GM04503 (cell line): ENCODE measurements at regions not wholly inside any gene's neighbourhood (a gene's known extent, or its start where the extent isn't known, plus 50 kb on each side); places are given as distances from the start of the nearest gene placed in this dataset.
A peak's percentile ranks its signal among the peaks of the same experiment; 100 is the strongest.

Source experiments
- DNase-seq: peaks from one replicate; pipeline ENCODE4 v3.0.0-alpha.2; 2012; ENCODE audit warnings: low read depth

DNA sequence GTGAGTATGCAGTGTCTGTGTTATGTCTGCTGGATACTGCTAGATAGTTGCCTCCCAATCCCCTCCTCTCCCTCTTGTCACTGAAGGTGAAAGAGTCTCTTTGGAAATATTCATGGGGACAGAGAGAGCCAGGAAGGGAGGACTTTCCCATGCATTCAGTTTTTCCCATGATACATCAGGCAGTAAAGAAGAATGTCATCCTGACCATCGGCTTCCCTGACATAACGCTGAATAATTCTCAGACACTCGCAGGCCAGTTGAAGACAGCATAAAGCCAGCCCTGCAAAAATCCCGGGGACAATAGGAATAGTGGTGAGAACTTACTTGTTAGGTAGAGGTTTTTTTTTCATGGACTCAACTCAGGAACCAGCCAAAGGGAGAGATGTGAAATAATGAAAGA, 58.1 kb downstream of the KLF4 start:
- DNase-seq: no peak

DNA sequence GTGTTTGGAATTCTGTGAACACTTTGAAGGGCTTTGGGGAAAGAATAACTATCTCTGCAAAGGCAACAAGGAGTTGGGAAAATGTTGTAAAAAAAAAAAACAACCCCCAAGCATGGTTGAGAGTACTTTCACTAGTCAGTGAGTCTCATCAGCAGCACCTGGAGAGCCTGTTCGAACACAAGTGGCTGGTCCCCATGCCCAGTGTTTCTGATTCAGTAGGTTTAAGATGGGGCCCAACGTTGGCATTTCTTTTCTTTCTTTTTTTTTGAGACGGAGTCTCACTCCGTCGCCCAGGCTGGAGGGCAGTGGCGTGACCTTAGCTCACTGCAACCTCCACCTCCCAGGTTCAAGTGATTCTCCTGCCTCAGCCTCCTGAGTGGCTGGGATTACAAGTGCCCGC, 59.5 kb downstream of the KLF4 start:
- DNase-seq: no peak

DNA sequence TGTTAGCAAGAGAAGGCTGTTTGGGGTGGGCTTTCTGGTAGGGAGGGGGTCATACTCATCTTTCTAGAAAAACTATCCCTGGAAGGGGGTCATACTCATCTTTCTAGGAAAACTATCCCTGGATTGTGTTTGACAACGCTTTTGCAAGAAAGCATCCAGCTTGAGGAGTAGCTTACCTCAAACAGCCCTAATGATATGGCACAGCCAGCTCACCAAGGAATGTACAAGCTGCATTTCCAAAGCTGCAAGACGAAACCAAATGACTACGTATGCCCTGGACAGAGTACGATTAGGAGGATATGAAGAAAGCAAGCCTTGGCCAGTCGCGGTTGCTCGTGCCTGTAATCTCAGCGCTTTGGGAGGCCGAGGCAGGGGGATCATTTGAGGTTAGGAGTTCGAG, 63.4 kb downstream of the KLF4 start:
- no peak for DNase-seq

DNA sequence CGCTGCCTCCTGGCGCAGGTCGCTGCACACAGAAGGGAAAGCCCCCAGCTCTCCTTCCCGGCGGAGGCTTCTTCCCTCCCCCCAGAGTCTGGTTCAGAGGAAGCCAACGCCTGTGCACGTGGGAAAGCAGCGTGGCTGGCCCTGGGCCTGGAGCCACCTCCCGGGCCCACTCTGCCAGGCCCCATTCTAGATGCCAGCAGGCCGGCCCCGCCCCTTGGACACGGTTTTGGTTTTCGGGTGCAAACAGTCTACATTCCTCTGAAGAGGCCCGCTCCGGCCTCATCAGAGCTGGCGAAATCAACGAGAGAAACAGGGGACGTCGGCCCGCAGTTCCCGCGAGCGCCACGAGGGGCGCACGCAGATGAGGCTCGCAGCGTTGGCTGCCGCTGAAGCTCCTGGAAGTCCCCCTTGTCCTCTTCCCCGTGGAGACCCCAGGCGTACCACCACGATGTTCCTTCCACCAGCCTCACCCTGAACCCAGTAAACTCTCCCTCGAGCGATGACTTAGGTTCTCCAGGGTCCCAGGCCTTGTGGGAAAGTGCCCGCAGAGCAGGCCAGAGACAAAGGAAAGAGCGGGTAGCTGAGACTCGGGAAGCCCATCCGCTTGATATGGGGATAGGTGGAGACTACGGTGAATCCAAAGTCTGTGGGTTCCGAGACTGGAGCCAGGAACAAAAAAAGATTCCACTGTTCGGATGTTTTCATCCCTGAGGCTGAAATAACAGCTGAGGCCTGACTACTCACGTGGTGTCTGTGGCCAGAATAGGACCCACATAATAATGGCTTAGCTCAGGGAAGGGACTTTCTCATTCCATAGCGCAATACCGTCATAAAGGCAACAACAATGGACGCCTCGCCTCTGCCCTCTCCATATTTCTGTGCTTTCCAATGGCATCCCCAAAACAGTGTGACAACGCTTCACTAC, 64.2 kb downstream of the KLF4 start:
- DNase-seq: no peak

DNA sequence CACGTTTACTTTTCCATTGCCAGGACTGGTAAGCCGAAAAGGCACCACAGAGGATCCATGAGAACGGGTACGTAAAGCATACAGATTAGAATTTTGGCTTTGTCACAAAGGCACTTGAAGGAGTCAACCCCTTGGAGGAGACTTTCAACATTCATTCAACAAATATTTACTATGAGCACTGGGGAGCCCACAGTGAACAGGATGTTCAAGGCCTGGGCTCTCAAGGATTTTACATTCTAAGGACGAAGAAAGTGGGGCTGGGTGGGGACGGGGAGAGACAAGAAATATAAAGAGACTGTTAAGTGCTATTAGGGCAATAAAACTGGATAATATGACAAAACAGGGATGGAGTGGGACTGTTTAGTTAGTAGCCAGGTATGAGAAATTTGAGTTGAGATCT, 66.0 kb downstream of the KLF4 start:
- DNase-seq: no peak

DNA sequence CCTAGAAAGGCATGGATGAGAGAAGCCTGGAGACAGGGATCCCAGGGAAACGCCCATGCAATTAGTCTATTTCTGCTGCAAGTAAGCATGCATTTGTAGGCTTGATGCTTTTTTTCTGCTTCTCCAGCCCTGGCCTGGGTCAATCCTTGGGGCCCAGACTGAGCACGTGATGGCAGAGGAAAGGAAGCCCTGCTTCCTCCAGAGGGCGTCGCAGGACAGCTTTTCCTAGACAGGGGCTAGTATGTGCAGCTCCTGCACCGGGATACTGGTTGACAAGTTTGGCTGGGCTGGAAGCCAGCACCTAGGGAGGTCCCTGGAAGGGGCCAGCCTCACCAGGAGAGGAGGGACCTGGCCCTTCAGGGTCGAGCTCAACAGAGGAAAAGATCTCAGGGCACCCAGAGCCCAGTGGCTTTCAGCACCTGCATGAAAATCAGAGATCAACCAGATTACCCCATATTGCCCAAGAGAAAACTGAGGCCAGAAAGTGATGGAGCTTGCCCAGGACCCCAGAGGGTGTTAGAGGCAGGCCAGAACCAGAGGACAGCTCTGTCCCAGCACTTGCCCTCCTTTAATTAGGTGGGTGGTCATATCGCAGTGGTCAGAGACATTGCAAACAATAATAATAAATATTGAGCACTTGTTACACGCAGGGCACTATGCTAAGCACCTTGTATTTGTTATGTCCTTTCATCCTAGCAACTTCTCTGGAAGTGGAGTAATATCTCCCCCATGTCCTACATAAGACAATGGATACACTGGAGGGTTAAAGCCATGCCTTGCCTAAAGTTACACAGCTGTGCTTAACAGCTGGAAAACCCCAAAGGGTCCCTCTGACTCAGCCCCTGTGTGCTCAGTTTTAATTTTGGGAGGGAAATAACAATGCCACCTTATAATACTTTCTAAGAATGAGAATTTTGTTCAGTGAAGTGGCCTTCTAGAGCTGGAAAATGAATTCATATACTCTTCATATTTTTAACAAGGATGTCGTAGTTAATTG, 67.1 kb downstream of the KLF4 start:
- DNase-seq: no peak

DNA sequence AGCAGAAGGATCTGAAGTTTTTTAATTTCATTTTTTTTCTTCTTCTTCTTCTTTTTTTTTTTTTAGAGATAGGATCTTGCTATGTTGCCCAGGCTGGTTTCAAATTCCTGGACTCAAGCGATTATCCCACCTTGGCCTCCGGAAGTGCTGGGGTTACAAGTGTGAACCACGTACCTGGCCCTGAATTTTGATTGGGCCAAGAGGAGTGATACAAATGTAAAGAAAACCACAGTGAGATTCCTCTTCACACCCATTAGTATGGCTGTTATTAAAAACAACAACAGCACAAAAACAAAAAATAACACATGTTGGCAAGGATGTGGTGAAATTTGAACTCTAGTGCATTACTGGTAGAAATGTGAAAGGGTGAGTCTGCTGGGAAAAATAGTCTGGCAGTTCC, 79.1 kb downstream of the KLF4 start:
- no peak for DNase-seq

DNA sequence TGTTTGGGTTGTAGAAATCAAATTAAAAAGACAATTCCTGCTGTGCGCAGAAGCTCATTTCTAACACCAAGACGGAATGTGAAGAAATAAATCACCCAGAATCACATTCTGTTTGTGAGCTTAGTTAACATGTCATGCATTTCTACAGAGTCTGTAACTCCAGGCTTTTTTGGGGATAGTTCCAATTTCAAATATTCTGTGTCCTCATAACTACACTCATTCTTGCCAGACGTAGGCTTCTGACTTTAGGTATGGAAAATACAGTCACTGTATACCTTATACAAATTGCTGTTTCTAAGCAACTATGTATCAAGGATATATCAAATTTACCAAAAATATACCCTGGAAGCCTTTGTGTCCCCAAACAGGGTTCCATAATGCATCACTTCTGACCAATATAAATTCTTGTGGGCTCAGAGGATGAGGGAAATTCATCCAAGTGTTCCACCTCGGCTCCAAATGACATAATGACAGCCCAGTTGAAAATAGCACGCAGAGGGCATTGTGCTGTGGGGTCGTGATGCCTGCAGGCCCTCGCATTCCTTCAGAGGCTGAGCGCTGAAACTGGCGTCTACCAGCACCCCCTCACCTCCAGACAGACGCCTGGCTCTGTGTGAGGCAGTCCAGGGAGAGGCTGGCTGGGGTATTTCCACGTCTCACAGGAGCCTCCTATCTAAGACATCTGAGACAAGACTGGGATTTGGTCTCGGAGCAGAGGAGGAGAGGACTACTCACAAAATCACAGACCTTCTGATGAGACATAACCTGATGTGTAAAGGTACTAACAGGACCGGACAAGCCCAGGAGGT, 79.8 kb downstream of the KLF4 start:
- DNase-seq: no peak

DNA sequence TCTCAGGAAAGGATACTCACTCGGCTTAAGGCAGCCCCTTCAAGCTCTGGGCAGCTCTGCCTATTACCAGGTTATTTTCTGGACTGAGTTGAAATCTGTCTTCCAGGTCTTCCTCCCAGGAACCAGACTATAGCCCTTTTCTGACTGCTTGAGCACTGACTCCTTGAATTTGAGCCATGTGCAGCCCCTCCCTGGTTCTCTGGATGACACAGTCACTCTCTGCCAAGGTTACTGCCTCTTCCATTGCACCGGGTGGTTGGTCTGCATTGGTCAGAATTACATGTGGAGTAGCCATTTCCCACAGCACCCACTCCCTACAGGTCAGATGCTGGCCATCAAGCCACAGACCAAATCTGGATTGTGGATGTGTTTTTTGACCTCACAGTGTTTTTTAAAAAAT, 81.9 kb downstream of the KLF4 start:
- no peak for DNase-seq

DNA sequence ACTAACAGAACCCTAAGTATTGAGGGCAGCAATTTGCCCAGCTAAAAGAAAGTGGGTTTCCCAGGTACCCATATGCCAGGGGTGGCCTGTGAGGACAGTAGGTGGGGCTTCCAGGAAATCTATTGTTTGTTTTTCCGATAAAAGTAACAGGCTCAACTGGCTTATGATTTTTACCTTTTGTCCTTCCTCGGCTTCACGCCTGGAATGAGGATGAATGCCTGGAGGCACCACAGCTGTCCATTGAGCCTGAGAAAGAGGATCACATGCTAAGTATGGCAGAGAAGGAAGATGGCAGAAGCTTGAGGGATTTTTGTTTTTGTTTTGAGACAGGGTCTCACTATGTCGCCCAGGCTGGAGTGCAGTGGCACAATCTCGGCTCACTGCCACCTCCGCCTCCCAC, 84.1 kb downstream of the KLF4 start:
- DNase-seq: no peak

DNA sequence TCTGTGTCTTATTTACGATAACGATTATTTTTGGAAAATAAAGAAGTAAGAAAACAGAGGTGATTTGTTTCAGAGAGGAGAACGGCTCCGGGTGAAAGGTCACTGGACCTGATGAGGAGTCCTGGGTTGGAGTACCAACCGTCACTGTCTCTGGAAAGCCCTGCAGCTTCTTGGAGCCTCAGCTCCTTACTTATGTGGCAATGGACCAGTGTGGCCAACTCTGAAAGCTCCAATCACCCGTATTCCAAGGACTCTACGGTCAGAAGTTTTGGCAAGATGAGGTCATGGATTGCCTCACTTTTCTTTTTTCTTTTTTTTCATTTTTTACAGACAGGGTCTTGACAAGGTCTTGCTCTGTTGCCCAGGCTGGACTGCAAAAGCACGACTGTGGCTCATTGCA, 84.8 kb downstream of the KLF4 start:
- no peak for DNase-seq

DNA sequence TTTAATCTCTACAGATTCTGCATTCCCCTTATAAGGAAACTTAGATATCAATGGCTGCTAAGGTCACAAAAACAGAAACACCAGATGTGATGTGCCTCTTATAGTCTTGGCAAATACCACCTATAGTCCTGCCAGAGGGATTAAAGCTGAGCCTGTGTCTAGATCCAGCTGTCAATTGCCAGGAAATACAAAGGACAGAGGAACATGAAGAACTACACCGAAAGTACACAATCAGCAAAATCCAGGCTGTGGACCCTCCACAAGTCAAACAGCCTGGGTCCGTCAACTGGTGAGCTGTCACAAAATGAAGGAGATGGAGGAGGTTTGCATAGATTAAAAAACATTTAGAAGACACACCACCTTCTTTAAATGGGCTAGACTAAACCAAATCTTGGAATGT, 85.4 kb downstream of the KLF4 start:
- no peak for DNase-seq

DNA sequence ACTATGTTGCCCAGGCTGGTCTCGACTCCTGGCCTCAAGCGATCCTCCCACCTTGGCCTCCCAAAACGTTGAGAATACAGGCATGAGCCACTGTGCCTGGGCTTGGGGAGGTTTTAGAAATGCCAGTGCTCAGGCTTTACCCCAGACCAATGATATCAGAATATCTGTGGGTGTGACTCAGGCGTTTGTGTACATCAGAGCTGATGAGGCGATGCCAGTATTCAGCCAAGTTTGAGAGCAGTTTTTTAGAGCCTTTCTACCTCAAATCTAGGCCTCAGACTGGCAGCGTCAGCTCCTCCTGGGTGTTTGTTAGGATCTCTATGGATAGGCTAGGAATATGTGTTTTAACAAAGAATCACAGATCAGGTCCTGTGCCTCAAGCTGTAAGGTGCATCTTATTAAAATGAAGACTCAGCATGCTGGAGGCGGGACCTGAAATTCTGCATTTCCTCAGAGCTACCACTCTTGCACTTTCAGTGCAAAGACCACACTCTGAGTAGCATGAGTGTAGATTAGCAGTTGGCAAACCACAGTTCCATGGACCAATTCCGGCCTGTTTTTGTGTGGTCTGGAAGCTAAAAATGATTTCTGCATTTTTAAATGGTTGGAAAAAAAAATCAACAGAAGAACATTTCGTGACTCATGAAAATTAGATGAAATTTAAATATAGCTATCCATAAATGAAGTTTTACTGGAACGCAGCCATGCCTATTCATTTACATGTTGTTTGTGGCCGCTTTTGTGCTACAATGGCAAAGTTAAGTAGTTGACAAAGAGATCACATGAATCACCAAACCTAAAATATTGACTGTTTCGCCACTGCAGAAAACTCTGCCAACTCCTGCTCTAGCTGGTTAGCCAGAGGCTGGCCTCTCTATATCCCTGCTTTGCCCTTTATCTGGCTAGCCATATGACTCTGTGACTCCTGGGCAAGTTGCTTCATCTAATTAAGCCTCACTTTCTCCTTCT, 92.2 kb downstream of the KLF4 start:
- peak; percentile 64 for DNase-seq

DNA sequence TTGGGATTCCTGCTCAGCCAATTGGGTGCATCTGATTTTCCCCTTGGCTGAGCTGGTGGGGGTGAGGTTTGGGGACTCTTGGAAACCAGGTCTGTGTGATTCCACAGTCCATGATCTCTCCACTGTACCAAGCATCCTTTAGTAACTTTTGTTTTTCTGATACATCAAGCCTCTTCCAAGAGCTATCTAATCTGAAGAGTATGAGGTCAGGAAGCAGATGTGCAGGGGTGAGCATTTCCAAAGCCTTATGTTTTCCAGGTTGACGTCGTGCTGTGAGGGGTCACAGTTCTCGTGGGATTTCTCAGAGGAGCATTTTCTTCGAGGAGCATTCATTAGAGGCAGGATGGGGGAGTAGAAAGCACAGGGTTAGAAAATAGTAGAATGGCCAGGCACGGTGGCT, 95.3 kb downstream of the KLF4 start:
- DNase-seq: no peak

DNA sequence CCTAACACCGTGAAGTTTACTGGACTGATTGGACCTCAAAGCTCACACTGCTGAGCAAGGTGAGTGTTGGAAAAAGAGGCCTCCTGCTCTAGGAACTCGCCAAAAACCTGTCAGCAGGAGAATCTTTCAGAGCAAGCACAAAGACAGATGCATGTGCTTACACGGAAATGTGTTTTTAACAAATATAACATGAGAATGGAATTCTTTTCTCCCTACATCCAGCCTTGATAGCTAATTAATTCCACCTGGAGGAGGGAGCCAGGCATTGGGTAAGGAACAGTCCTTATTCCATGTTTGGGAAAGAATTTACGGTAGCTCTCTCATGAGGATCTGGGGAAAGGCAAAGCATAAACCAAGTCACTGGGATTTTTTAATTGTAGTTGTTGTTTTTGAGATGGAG, 98.8 kb downstream of the KLF4 start:
- no peak for DNase-seq

DNA sequence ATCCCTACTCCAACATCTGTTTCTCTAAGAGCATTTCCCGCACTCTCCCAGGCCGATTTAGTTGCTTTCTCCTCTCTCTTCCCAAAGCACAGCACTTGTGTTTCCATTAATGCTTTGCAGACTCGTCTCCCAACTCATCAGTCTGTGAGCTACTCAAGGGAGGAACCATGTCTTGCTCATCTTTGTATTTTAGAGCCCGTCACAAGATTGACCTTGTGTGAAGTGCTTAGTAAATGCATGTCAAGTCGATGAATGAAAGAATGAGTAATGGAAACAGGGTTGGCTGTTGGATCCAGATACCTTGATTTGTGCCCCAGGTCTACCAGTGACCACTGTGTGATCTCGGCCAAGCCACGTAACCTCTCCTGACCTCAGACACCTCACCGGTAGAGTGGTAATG, 99.3 kb downstream of the KLF4 start:
- no peak for DNase-seq

DNA sequence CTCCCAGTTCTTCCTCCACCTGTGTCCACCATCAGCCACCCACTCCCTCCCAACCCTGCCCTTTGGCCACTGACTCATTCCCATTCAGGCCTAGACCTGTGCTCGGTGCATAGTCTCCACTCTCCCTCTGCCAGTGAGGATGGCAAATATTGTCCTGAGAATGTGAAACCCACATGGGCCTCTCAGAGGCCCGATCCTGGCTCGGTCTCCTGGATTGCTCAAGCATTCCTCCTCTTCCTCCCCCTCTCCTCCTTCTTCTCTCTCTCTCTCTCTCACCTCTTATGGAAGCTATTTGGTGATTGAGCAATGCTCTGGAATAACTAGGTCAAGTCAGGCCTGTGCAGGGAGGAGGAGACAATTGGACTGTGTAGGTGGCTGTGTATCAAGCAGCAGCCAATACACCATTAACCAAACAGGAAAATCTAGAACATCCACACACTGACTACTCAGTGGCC, 99.9 kb downstream of the KLF4 start:
- peak; percentile 69 for DNase-seq

DNA sequence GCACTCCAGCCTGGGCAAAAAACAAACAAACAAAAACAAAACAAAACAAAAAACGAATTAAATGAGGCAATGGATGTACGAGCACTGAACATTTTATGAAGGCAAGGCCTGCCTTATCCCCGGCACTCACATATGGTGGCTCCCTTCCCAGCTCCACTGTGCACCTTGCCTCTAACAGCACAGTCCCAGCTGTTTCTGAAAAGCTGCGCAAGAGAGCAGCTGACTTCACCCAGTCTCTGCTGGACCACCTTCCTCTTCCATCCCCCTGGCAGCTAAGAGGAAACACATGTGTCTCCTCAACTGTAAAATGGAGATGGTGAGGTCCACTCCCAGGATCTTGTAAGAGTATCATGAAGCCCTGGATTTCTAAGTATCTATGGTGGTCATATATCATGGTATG, 100.7 kb downstream of the KLF4 start:
- DNase-seq: no peak

DNA sequence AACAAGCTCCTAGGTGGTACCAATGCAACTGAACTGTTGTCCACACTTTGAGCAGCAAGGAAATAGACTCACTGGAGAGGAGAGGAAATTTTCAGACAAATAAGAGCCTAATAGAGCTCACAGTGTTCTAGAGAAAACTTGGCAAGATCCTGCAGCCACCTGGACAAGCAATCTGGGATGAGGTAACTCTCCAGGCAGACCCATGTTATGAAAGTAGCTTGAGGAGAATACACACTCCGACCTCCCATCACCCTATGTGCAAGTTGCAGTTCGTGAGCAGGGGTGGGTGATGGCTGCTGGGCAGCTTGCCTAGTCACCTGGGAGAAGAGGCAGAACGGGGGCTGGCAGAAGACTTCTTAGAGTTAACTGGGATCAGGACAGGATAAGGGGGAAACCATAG, 102.2 kb downstream of the KLF4 start:
- DNase-seq: no peak

DNA sequence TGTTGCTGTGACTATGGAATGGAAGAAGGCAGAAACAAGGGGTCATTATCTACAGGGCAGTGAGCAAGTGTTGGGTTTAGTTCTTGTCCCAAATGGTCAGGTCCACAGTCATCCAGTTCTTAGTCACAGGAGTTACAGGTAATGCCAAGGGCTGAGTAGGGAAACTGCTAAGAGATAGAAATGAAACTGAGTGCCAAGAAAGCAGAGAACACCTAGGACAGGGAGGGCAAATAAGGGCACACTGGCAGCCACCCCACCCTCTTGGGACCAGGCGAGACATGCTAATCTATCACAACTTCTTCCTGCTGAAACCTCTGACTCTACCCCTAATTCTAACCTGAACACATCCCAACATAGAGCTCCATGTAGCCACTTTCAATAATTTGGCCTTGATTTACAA, 103.2 kb downstream of the KLF4 start:
- no peak for DNase-seq
